GM12864 (cell line): ENCODE measurements at regions not wholly inside any gene's neighbourhood (a gene's known extent, or its start where the extent isn't known, plus 50 kb on each side); places are given as distances from the start of the nearest gene placed in this dataset.

ENCODE experiments used
- DNase-seq: peaks from one replicate; pipeline ENCODE4 v3.0.0-alpha.2; 2011; ENCODE audit warnings: low read depth
- H3K4me3 ChIP-seq: 2 replicates; pipeline ENCODE4 v1.5.1; 2011; ENCODE audit warnings: mild to moderate bottlenecking, low read depth, low read length, control low read depth
- CTCF ChIP-seq: IDR thresholded peaks from 2 replicates; pipeline ENCODE4 v1.5.1; 2011; ENCODE audit warnings: low read depth, mild to moderate bottlenecking, moderate library complexity, low read length, control low read depth, inconsistent platforms; ENCODE audit errors: missing control alignments

GRCh38 chr6:1227935-1228753 is 83.8 kb upstream of the FOXQ1 start:
- DNase-seq, result no peak
- H3K4me3 ChIP-seq, result no peak overlapping the region
- no peak for TF ChIP-seq CTCF

- H3K4me3 ChIP-seq, result no peak overlapping the region
- TF ChIP-seq CTCF, result no peak
- no peak for DNase-seq
Measured at GRCh38 chr6:1227600-1227934, 84.3 kb upstream of the FOXQ1 start.

- DNase-seq, result no peak
- no peak for TF ChIP-seq CTCF
- H3K4me3 ChIP-seq, result no peak overlapping the region
Measured at GRCh38 chr6:1226277-1227099, 85.4 kb upstream of the FOXQ1 start.

- no peak for TF ChIP-seq CTCF
- no peak for DNase-seq
- no peak overlapping the region for H3K4me3 ChIP-seq
Measured at GRCh38 chr6:1224514-1224913, 87.4 kb upstream of the FOXQ1 start.

- no peak overlapping the region for H3K4me3 ChIP-seq
- DNase-seq, result no peak
- TF ChIP-seq CTCF, result no peak
Measured at GRCh38 chr6:1222728-1223595, 88.9 kb upstream of the FOXQ1 start.

GRCh38 chr6:1217396-1217795 is 94.5 kb upstream of the FOXQ1 start:
- no peak for DNase-seq
- H3K4me3 ChIP-seq, result no peak overlapping the region
- TF ChIP-seq CTCF, result no peak
